ENCODE measurements at regions not wholly inside any gene's neighbourhood (a gene's known extent, or its start where the extent isn't known, plus 50 kb on each side); places are given as distances from the start of the nearest gene placed in this dataset.

- ATAC-seq (ENCODE audit: low FRiP score), result no peak
- no peaks in the 10 kb centered on the region for H3K36me3 ChIP-seq (ENCODE audit: control insufficient read depth in 1 of 2, insufficient read depth in 2 of 2, low read length in 1 of 2)
- intact Hi-C loops (cut with DNase I), result no loop called here
- no peaks in the 10 kb centered on the region for H3K27me3 ChIP-seq (ENCODE audit: control insufficient read depth in 1 of 2, insufficient read depth in 2 of 2, low read length in 1 of 2)
- WGBS, 2 donors, result 78 to 86% methylated on average over 8 of the region's 8 CpGs
- H3K4me1 ChIP-seq (ENCODE audit: control insufficient read depth in 1 of 2, insufficient read depth in 2 of 2, low read length in 2 of 2), result no peaks in the 10 kb centered on the region
- H3K9me3 ChIP-seq (ENCODE audit: control insufficient read depth, low read length), result peaks cover 6% of the 10 kb centered on the region
- H3K4me3 ChIP-seq (ENCODE audit: low read length in 2 of 2), result no peak overlapping the region
- H3K27ac ChIP-seq (ENCODE audit: low read depth in 1 of 2, low read length in 2 of 2), result no peak overlapping the region
- DNase-seq, result no peak
Measured at GRCh38 chr1:90799326-90799725, 82.2 kb upstream of the BARHL2 start.

GRCh38 chr1:90798883-90799282 lies 81.8 kb upstream of the BARHL2 start:
- Histone ChIP-seq H3K4me1 (ENCODE audit: control insufficient read depth in 1 of 2, insufficient read depth in 2 of 2, low read length in 2 of 2) (no peaks in the 10 kb centered on the region), H3K27ac (ENCODE audit: low read depth in 1 of 2, low read length in 2 of 2) (no peak overlapping the region), H3K4me3 (ENCODE audit: low read length in 2 of 2) (no peak overlapping the region), H3K36me3 (ENCODE audit: control insufficient read depth in 1 of 2, insufficient read depth in 2 of 2, low read length in 1 of 2) (no peaks in the 10 kb centered on the region), H3K9me3 (ENCODE audit: control insufficient read depth, low read length) (peaks cover 6% of the 10 kb centered on the region), H3K27me3 (ENCODE audit: control insufficient read depth in 1 of 2, insufficient read depth in 2 of 2, low read length in 1 of 2) (no peaks in the 10 kb centered on the region)
- ATAC-seq (ENCODE audit: low FRiP score) (no peak), DNase-seq (no peak)
- intact Hi-C loops (cut with DNase I), result no loop called here
- WGBS, 2 donors, result 64 to 75% methylated on average over 2 of the region's 2 CpGs

- no peak overlapping the region for H3K4me3 ChIP-seq (ENCODE audit: low read length in 2 of 2)
- H3K36me3 ChIP-seq (ENCODE audit: control insufficient read depth in 1 of 2, insufficient read depth in 2 of 2, low read length in 1 of 2), result no peaks in the 10 kb centered on the region
- ATAC-seq (ENCODE audit: low FRiP score), result no peak
- peaks cover 6% of the 10 kb centered on the region for H3K9me3 ChIP-seq (ENCODE audit: control insufficient read depth, low read length)
- no peak for DNase-seq
- no peaks in the 10 kb centered on the region for H3K4me1 ChIP-seq (ENCODE audit: control insufficient read depth in 1 of 2, insufficient read depth in 2 of 2, low read length in 2 of 2)
- H3K27ac ChIP-seq (ENCODE audit: low read depth in 1 of 2, low read length in 2 of 2), result no peak overlapping the region
- WGBS, 2 donors, result 73 to 83% methylated on average over 1 of the region's 1 CpG
- no peaks in the 10 kb centered on the region for H3K27me3 ChIP-seq (ENCODE audit: control insufficient read depth in 1 of 2, insufficient read depth in 2 of 2, low read length in 1 of 2)
- intact Hi-C loops (cut with DNase I), result no loop called here
Measured at GRCh38 chr1:90798344-90798743, 81.2 kb upstream of the BARHL2 start.

- WGBS, 2 donors, result 42 to 48% methylated on average over 2 of the region's 2 CpGs
- Histone ChIP-seq H3K4me3 (ENCODE audit: low read length in 2 of 2) (no peak overlapping the region), H3K4me1 (ENCODE audit: control insufficient read depth in 1 of 2, insufficient read depth in 2 of 2, low read length in 2 of 2) (no peaks in the 10 kb centered on the region), H3K27me3 (ENCODE audit: control insufficient read depth in 1 of 2, insufficient read depth in 2 of 2, low read length in 1 of 2) (no peaks in the 10 kb centered on the region), H3K9me3 (ENCODE audit: control insufficient read depth, low read length) (peaks cover 3% of the 10 kb centered on the region), H3K36me3 (ENCODE audit: control insufficient read depth in 1 of 2, insufficient read depth in 2 of 2, low read length in 1 of 2) (no peaks in the 10 kb centered on the region), H3K27ac (ENCODE audit: low read depth in 1 of 2, low read length in 2 of 2) (no peak overlapping the region)
- DNase-seq (no peak), ATAC-seq (ENCODE audit: low FRiP score) (no peak)
- intact Hi-C loops (cut with DNase I), result no loop called here
Measured at GRCh38 chr1:90795431-90795830, 78.3 kb upstream of the BARHL2 start.

- Histone ChIP-seq H3K4me1 (ENCODE audit: control insufficient read depth in 1 of 2, insufficient read depth in 2 of 2, low read length in 2 of 2) (no peaks in the 10 kb centered on the region), H3K9me3 (ENCODE audit: control insufficient read depth, low read length) (peaks cover 4% of the 10 kb centered on the region), H3K4me3 (ENCODE audit: low read length in 2 of 2) (no peak overlapping the region), H3K27ac (ENCODE audit: low read depth in 1 of 2, low read length in 2 of 2) (no peak overlapping the region), H3K36me3 (ENCODE audit: control insufficient read depth in 1 of 2, insufficient read depth in 2 of 2, low read length in 1 of 2) (no peaks in the 10 kb centered on the region), H3K27me3 (ENCODE audit: control insufficient read depth in 1 of 2, insufficient read depth in 2 of 2, low read length in 1 of 2) (no peaks in the 10 kb centered on the region)
- ATAC-seq (ENCODE audit: low FRiP score) (no peak), DNase-seq (no peak)
- intact Hi-C loops (cut with DNase I), result no loop called here
- WGBS, 2 donors, result 78 to 84% methylated on average over 3 of the region's 3 CpGs
Measured at GRCh38 chr1:90786709-90787108, 69.6 kb upstream of the BARHL2 start.

- WGBS, 2 donors, result 45 to 55% methylated on average over 2 of the region's 2 CpGs
- Histone ChIP-seq H3K9me3 (ENCODE audit: control insufficient read depth, low read length) (peaks cover 2% of the 10 kb centered on the region), H3K27ac (ENCODE audit: low read depth in 1 of 2, low read length in 2 of 2) (no peak overlapping the region), H3K27me3 (ENCODE audit: control insufficient read depth in 1 of 2, insufficient read depth in 2 of 2, low read length in 1 of 2) (no peaks in the 10 kb centered on the region), H3K4me1 (ENCODE audit: control insufficient read depth in 1 of 2, insufficient read depth in 2 of 2, low read length in 2 of 2) (no peaks in the 10 kb centered on the region), H3K4me3 (ENCODE audit: low read length in 2 of 2) (no peak overlapping the region), H3K36me3 (ENCODE audit: control insufficient read depth in 1 of 2, insufficient read depth in 2 of 2, low read length in 1 of 2) (no peaks in the 10 kb centered on the region)
- ATAC-seq (ENCODE audit: low FRiP score) (no peak), DNase-seq (no peak)
- intact Hi-C loops (cut with DNase I), result no loop called here
Measured at GRCh38 chr1:90784186-90784847, 67.2 kb upstream of the BARHL2 start.

GRCh38 chr1:90783181-90783580 lies 66.1 kb upstream of the BARHL2 start:
- Histone ChIP-seq H3K4me3 (ENCODE audit: low read length in 2 of 2) (no peak overlapping the region), H3K27me3 (ENCODE audit: control insufficient read depth in 1 of 2, insufficient read depth in 2 of 2, low read length in 1 of 2) (no peaks in the 10 kb centered on the region), H3K36me3 (ENCODE audit: control insufficient read depth in 1 of 2, insufficient read depth in 2 of 2, low read length in 1 of 2) (no peaks in the 10 kb centered on the region), H3K4me1 (ENCODE audit: control insufficient read depth in 1 of 2, insufficient read depth in 2 of 2, low read length in 2 of 2) (no peaks in the 10 kb centered on the region), H3K27ac (ENCODE audit: low read depth in 1 of 2, low read length in 2 of 2) (no peak overlapping the region), H3K9me3 (ENCODE audit: control insufficient read depth, low read length) (peaks cover 2% of the 10 kb centered on the region)
- ATAC-seq (ENCODE audit: low FRiP score) (no peak), DNase-seq (no peak)
- intact Hi-C loops (cut with DNase I), result no loop called here
- 70 to 71% methylated on average over 6 of the region's 6 CpGs for WGBS, 2 donors

GRCh38 chr1:90782046-90782445 lies 64.9 kb upstream of the BARHL2 start:
- ATAC-seq (ENCODE audit: low FRiP score), result no peak
- Histone ChIP-seq H3K4me3 (ENCODE audit: low read length in 2 of 2) (no peak overlapping the region), H3K27ac (ENCODE audit: low read depth in 1 of 2, low read length in 2 of 2) (no peak overlapping the region), H3K36me3 (ENCODE audit: control insufficient read depth in 1 of 2, insufficient read depth in 2 of 2, low read length in 1 of 2) (no peaks in the 10 kb centered on the region), H3K27me3 (ENCODE audit: control insufficient read depth in 1 of 2, insufficient read depth in 2 of 2, low read length in 1 of 2) (no peaks in the 10 kb centered on the region), H3K4me1 (ENCODE audit: control insufficient read depth in 1 of 2, insufficient read depth in 2 of 2, low read length in 2 of 2) (no peaks in the 10 kb centered on the region), H3K9me3 (ENCODE audit: control insufficient read depth, low read length) (no peaks in the 10 kb centered on the region)
- DNase-seq, result no peak
- intact Hi-C loops (cut with DNase I), result no loop called here
- WGBS, 2 donors, result 57 to 65% methylated on average over 2 of the region's 2 CpGs

GRCh38 chr1:90781534-90781933 lies 64.4 kb upstream of the BARHL2 start:
- DNase-seq (no peak), ATAC-seq (ENCODE audit: low FRiP score) (no peak)
- Histone ChIP-seq H3K27ac (ENCODE audit: low read depth in 1 of 2, low read length in 2 of 2) (no peak overlapping the region), H3K36me3 (ENCODE audit: control insufficient read depth in 1 of 2, insufficient read depth in 2 of 2, low read length in 1 of 2) (no peaks in the 10 kb centered on the region), H3K4me3 (ENCODE audit: low read length in 2 of 2) (no peak overlapping the region), H3K27me3 (ENCODE audit: control insufficient read depth in 1 of 2, insufficient read depth in 2 of 2, low read length in 1 of 2) (no peaks in the 10 kb centered on the region), H3K9me3 (ENCODE audit: control insufficient read depth, low read length) (no peaks in the 10 kb centered on the region), H3K4me1 (ENCODE audit: control insufficient read depth in 1 of 2, insufficient read depth in 2 of 2, low read length in 2 of 2) (no peaks in the 10 kb centered on the region)
- 53 to 66% methylated on average over 6 of the region's 6 CpGs for WGBS, 2 donors
- intact Hi-C loops (cut with DNase I), result no loop called here
